GM21390 (cell line): ENCODE measurements at regions not wholly inside any gene's neighbourhood (a gene's known extent, or its start where the extent isn't known, plus 50 kb on each side); places are given as distances from the start of the nearest gene placed in this dataset.
A peak's percentile ranks its signal among the peaks of the same experiment; 100 is the strongest.
"Not testable (repeated sequence)": the region's sequence is repeated elsewhere in the genome, so short reads cannot be mapped to it uniquely, and the experiment has no call there.

Source experiments
- ATAC-seq: cut with Tn5 transposase; IDR thresholded peaks from one replicate; pipeline ENCODE4 v1.9.1; 2021; ENCODE audit not compliant: unreplicated experiment

DNA sequence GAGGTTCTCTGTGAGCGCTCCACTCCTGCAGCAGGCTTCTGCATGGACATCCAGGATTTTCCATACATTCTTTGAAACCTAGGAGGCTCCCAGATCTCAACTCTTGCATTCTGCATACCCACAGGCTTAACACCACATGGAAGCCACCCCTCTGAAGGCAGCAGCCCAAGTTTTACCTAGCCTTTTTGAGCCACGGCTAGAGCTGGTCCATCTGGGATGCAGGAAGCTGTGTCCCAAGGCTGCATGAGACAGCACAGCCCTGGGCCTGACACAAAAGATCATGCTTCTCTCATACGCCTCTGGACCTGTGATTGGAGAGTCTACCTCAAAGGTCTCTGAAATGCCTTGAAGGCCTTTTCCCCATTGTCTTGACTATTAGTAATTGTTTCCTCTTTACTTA, 53.6 kb upstream of the RPRM start:
- ATAC-seq, result no peak

- ATAC-seq, result not testable (repeated sequence)
These were observed 55.2 kb upstream of the RPRM start for GRCh38 chr2:153533803-153534202.

- not testable (repeated sequence) for ATAC-seq
These were observed 56.0 kb upstream of the RPRM start for GRCh38 chr2:153534590-153534989.

- ATAC-seq, result no peak
These were observed 57.6 kb upstream of the RPRM start for GRCh38 chr2:153536115-153536514.

- not testable (repeated sequence) for ATAC-seq
These were observed 59.5 kb upstream of the RPRM start for GRCh38 chr2:153538102-153538501.

- peak; percentile 76 for ATAC-seq
These were observed 65.1 kb upstream of the RPRM start for GRCh38 chr2:153543635-153544071.

DNA sequence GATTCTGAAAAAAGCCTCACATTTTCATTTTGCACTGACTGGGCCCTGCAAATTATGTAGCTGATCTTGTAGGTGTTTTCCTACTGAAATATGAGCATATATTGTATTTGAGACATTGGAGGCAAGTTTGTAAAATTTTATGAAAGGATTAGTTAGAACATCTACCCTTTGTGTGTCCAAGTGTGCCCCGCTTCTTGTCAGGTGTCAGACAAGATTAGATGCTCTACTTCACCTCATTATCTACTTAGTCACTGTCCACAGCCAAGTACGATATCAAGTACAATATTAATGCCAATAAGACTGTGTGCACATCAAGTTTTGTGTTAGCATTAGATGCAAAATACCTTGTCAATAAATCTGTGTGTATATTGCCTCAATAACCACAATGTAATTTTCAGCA, 67.8 kb upstream of the RPRM start:
- ATAC-seq, result no peak

DNA sequence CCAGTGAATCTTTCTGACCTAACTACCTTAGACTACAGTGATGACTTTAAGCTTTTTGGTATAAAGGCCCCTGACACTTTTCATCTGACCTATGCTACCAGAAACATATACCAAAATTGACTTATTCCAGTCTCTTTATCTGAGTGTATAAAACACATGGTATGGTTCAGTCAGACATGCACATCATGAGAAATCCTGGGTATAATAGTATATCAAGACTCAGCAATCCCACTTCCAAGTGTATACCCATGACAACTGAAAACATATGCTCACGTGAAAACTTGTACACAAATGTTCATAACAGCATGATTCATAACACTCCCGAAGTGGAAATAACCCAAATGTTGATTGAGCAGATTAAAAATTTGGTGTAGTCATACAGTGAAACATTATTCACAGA, 70.0 kb upstream of the RPRM start:
- ATAC-seq, result no peak

- no peak for ATAC-seq
These were observed 73.1 kb upstream of the RPRM start for GRCh38 chr2:153551698-153552097.

GRCh38 chr2:153557211-153557610, 78.6 kb upstream of the RPRM start:
- ATAC-seq, result no peak

DNA sequence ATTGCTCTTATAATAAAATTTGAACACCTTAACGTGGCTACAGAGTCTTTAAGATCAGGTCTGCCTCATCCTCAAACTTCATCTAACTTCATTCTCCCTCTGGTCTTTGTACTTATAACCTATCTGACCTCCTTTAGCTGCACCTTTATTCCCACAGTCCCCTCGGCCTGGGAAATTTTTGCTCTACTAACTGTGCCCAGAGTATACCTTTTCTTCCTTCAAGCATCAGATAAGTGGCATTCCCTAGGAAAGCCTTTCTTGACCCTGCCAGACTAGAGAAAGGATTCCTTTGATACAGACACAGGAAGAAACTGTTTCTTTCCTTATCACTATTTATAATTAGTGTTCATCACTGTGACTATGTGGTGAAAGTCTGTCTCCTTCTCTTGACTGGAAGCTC, 79.2 kb upstream of the RPRM start:
- ATAC-seq, result no peak

GRCh38 chr2:153558247-153558646, 79.7 kb upstream of the RPRM start:
- ATAC-seq, result no peak

GRCh38 chr2:153567367-153567766, 88.8 kb upstream of the RPRM start:
- no peak for ATAC-seq

DNA sequence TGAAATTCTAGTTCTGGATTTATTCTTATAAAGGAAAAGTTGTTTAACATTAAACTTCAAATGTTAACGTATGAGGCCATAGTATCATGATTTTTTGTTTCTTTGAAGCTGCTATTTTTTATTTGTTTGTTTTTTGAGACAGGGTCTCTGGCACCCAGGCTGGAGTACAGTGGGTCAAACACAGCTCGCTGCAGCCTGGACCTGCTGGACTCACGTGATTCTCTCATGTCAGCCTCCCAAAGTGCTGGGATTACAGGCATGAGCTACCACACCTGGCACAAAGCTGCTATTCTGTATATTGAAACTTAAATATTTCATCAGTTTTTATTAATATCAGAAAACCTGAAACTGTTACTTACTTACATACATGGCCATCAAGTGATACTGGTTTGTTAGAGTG, 89.5 kb upstream of the RPRM start:
- ATAC-seq, result no peak

GRCh38 chr2:153575171-153575853, 96.8 kb upstream of the RPRM start:
- no peak for ATAC-seq

- ATAC-seq, result no peak
These were observed 105.7 kb upstream of the RPRM start for GRCh38 chr2:153584244-153584643.

- no peak for ATAC-seq
These were observed 109.8 kb upstream of the RPRM start for GRCh38 chr2:153588408-153588807.

GRCh38 chr2:153589586-153589985, 111.0 kb upstream of the RPRM start:
- ATAC-seq, result no peak

DNA sequence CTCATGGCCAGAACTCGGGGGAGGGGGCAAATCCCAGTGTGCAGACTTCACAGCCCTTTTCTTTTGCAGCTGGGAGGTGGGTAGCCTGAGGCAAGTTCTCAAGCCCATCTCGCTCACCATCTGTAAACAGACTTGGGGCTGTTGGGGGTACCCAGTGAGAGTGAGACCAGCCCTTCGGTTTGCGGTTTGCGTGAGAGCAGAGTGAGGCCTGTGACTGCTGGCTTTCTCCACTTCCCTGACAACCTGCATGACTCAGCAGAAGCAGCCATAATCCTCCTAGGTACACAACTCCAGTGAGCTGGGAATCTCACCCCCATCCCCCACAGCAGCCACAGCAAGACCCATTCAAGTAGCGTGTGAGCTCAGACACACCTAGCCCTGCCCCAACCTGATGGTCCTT, 114.5 kb upstream of the RPRM start:
- not testable (repeated sequence) for ATAC-seq

GRCh38 chr2:153595939-153596338, 117.4 kb upstream of the RPRM start:
- ATAC-seq, result no peak

GRCh38 chr2:153601812-153602211, 123.2 kb upstream of the RPRM start:
- ATAC-seq, result no peak

DNA sequence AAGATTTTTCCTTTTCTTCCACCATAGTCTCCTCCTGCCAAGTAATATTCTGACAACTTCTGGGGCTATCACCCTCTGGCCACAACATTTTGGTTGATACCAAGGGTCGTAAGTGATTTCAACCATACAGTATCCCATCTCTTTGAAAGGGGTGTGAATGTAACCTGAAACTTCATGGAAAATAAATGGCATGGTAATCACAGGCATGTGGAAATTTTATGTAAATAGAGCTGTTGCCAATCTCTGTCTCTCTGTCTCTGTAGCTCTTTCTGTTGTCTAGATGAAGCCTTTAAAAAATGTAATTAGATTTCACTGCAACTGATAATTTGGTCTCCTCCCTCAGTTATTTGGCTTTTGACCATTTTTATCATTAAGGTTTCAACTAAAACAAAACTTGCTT, 125.6 kb upstream of the RPRM start:
- no peak for ATAC-seq

DNA sequence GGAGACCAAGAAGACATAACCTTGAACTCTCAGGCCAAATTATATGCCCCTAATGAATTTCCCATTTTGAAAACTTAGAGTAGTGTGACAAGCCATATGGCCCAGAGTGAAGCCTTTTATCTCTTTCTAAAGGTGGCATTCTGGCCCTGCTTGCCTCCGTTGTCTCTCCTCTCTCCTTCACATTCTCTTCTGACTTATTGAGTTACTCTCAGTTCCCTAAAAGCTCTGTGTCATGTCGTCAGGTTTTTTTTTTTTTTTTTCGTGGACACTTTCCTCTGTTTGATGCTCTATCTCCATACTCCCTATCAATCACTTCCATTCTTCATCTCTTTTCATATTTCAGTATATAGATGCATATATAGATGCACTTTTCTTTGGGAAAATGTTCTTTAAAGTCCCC, 128.1 kb upstream of the RPRM start:
- ATAC-seq, result no peak
